OCI-LY7 (cell line): ENCODE measurements at regions not wholly inside any gene's neighbourhood (a gene's known extent, or its start where the extent isn't known, plus 50 kb on each side); places are given as distances from the start of the nearest gene placed in this dataset.

Experiments
- BruUV-seq: library from RNA; stranded (reverse); fragments of 400-500 nt; replicated peaks from 2 replicates; lab custom pipeline; 2021; lab: Mats Ljungman, UMichigan
- CTCF ChIA-PET: fragments of 300-600 bp; sonication (Branson Sonifier 250); formaldehyde crosslinking; loops from one replicate; lab custom pipeline; 2022; ENCODE audit warnings: antibody characterized with exemption; ENCODE audit not compliant: unreplicated experiment; lab: Charles Lee
- POLR2A ChIA-PET: fragments of 300-600 bp; sonication (Branson Sonifier 250); formaldehyde crosslinking; loops from one replicate; lab custom pipeline; 2022; ENCODE audit warnings: antibody characterized with exemption; lab: Charles Lee
- DNase-seq: peaks from one replicate; pipeline ENCODE4 v3.0.0-alpha.2; 2015; ENCODE audit warnings: low spot score
- H2AFZ ChIP-seq: fragments of 200-600 bp; sonication (generic), shearing (Covaris generic); 2 replicates; pipeline ENCODE4 v1.6.1; 2014; ENCODE audit warnings: mild to moderate bottlenecking, antibody characterized with exemption, low read length, moderate library complexity
- H3K27ac ChIP-seq: fragments of 200-600 bp; sonication (generic); 2 replicates; pipeline ENCODE4 v1.5.1; 2014; ENCODE audit warnings: mixed run types, low read depth, mild to moderate bottlenecking, moderate library complexity, low read length, inconsistent platforms; ENCODE audit not compliant: poor library complexity, severe bottlenecking
- H3K36me3 ChIP-seq: fragments of 200-600 bp; sonication (generic); 2 replicates; pipeline ENCODE4 v1.6.1; 2014; ENCODE audit warnings: mild to moderate bottlenecking, antibody characterized with exemption, low read length, moderate library complexity, mixed read lengths; ENCODE audit not compliant: insufficient read depth
- H3K4me1 ChIP-seq: fragments of 200-600 bp; sonication (generic); 2 replicates; pipeline ENCODE4 v1.5.1; 2014; ENCODE audit warnings: mild to moderate bottlenecking, low read length; ENCODE audit not compliant: insufficient read depth, poor library complexity, severe bottlenecking
- H3K4me2 ChIP-seq: fragments of 200-600 bp; sonication (generic); 2 replicates; pipeline ENCODE4 v1.6.1; 2014; ENCODE audit warnings: mild to moderate bottlenecking, low read length
- H3K4me3 ChIP-seq: fragments of 200-600 bp; sonication (generic); 2 replicates; pipeline ENCODE4 v1.5.1; 2014; ENCODE audit warnings: mild to moderate bottlenecking, low read depth, low read length; ENCODE audit not compliant: poor library complexity, severe bottlenecking
- H3K79me2 ChIP-seq: fragments of 200-600 bp; sonication (generic); 2 replicates; pipeline ENCODE4 v1.6.1; 2016; ENCODE audit warnings: low read depth, mild to moderate bottlenecking, low read length, moderate library complexity, mixed read lengths; ENCODE audit not compliant: insufficient read depth
- H3K9me2 ChIP-seq: fragments of 200-600 bp; sonication (generic); 2 replicates; pipeline ENCODE4 v1.6.1; 2016; ENCODE audit warnings: mild to moderate bottlenecking, low read length, mixed read lengths; ENCODE audit not compliant: insufficient read depth
- H3K9me3 ChIP-seq: fragments of 200-600 bp; sonication (generic); 2 replicates; pipeline ENCODE4 v1.6.1; 2014; ENCODE audit warnings: mild to moderate bottlenecking, mixed run types, low read length, mixed read lengths
- H4K20me1 ChIP-seq: fragments of 200-600 bp; sonication (generic); 2 replicates; pipeline ENCODE4 v1.6.1; 2014; ENCODE audit warnings: mild to moderate bottlenecking, antibody characterized with exemption, low read length, moderate library complexity, mixed read lengths; ENCODE audit not compliant: insufficient read depth
- EZH2phosphoT487 ChIP-seq: fragments of 200-600 bp; sonication (generic); IDR thresholded peaks from 2 replicates; pipeline ENCODE4 v1.6.1; 2018; ENCODE audit warnings: low read depth, borderline replicate concordance, mild to moderate bottlenecking, mixed run types, antibody characterized with exemption, low read length, moderate library complexity, mixed read lengths
- intact Hi-C: fragments of 100-400 bp; cut with micrococcal nuclease; formaldehyde crosslinking; loops from one replicate; pipeline ENCODE4 v1.10.0; 2022; ENCODE audit not compliant: unreplicated experiment
- TF ChIP-seq, protein P1 (sequence below): fragments of 200-600 bp; sonication (generic); conservative IDR thresholded peaks from 2 replicates; pipeline ENCODE4 v1.5.1; 2014; ENCODE audit warnings: mild to moderate bottlenecking, antibody characterized with exemption, low read length, moderate library complexity, mixed read lengths

DNA sequence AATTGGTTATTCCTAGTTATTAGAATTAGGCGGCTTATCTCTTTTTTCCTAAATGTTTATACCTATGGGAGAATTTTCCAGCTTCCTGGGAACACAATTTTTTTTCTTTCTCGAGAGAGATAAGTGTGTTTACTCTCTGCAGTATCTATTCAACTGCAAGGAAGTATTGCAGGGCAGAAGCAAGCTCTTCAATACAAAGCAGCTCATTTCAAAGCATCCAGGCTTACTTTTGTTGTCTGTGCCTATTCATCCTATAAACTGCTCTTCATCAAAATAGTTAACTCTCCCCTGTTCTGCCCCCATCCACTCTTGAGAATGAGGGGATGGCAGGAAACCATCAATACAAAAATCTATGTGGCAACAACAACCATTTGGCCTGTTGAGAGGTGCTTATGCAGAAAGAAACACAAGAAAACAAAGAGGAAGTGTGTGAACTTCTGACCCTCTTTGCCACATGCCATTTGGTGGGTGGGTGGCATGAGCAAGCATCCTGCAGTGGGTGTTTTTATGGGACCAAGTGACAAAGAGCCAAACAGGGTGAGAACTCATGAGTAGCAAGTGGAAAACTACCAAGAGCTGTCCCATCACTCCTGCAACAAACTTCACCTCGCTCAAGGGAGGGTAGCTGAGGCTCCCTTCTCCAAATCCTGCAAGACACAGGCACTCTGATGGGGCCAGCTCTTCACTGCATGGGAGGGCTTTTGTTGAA is 50.6 kb upstream of the MRPS6 start:
- H3K36me3 ChIP-seq = peaks cover 7% of the 10 kb centered on the region; the same call in 1 of the 2 replicates
- H4K20me1 ChIP-seq = no peaks in the 10 kb centered on the region
- H3K9me2 ChIP-seq = no peaks in the 10 kb centered on the region
- H3K4me3 ChIP-seq = no peak overlapping the region
- H3K79me2 ChIP-seq = no peaks in the 10 kb centered on the region
- peak; percentile 46 for DNase-seq
- H3K4me1 ChIP-seq = peaks cover 61% of the 10 kb centered on the region
- H3K9me3 ChIP-seq = peaks cover 15% of the 10 kb centered on the region; the same call in 1 of the 2 replicates
- peak overlapping the region; percentile 78 for H2AFZ ChIP-seq
- no peak for TF ChIP-seq EZH2phosphoT487
- TF ChIP-seq, protein P1, sequence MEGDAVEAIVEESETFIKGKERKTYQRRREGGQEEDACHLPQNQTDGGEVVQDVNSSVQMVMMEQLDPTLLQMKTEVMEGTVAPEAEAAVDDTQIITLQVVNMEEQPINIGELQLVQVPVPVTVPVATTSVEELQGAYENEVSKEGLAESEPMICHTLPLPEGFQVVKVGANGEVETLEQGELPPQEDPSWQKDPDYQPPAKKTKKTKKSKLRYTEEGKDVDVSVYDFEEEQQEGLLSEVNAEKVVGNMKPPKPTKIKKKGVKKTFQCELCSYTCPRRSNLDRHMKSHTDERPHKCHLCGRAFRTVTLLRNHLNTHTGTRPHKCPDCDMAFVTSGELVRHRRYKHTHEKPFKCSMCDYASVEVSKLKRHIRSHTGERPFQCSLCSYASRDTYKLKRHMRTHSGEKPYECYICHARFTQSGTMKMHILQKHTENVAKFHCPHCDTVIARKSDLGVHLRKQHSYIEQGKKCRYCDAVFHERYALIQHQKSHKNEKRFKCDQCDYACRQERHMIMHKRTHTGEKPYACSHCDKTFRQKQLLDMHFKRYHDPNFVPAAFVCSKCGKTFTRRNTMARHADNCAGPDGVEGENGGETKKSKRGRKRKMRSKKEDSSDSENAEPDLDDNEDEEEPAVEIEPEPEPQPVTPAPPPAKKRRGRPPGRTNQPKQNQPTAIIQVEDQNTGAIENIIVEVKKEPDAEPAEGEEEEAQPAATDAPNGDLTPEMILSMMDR = no peak
- peak overlapping the region; percentile 74 for H3K4me2 ChIP-seq
- intact Hi-C loops = loop anchor here (5.0 kb wide), 2 partner anchors 325 to 380 kb away; partner anchors contain the start of genes CRYZL1 and ITSN1
- CTCF ChIA-PET = no interaction called here
- H3K27ac ChIP-seq = peak overlapping the region; percentile 98
- POLR2A ChIA-PET = interaction anchor here (1.0 to 2.4 kb wide), 5 partner anchors 9 to 63 kb away, joined by 3 to 8 read pairs (median 6); no protein-coding TSS in a partner anchor
- no TSS peak for BruUV-seq

GRCh38 chr21:34021726-34022125 is 51.7 kb upstream of the MRPS6 start:
- Histone ChIP-seq H3K27ac (peak overlapping the region; percentile 98), H2AFZ (peak overlapping the region; percentile 78; the same call in 1 of the 2 replicates), H3K4me1 (peaks cover 69% of the 10 kb centered on the region), H3K79me2 (no peaks in the 10 kb centered on the region), H4K20me1 (no peaks in the 10 kb centered on the region), H3K4me2 (peak overlapping the region; percentile 74), H3K4me3 (no peak overlapping the region), H3K36me3 (peaks cover 13% of the 10 kb centered on the region), H3K9me2 (no peaks in the 10 kb centered on the region), H3K9me3 (peaks cover 23% of the 10 kb centered on the region; the same call in 1 of the 2 replicates)
- CTCF ChIA-PET = no interaction called here
- no TSS peak for BruUV-seq
- intact Hi-C loops = loop anchor here (2.0 to 5.0 kb wide), 5 partner anchors 53 to 379 kb away; partner anchors contain the start of genes CRYZL1 and ITSN1
- no peak for DNase-seq
- POLR2A ChIA-PET = interaction anchor here (0.8 to 2.4 kb wide), 5 partner anchors 9 to 83 kb away, joined by 3 to 8 read pairs (median 6); no protein-coding TSS in a partner anchor
- TF ChIP-seq, protein P1 = no peak
- TF ChIP-seq EZH2phosphoT487 = no peak
